ENCODE measurements at regions not wholly inside any gene's neighbourhood (a gene's known extent, or its start where the extent isn't known, plus 50 kb on each side); places are given as distances from the start of the nearest gene placed in this dataset.

DNA sequence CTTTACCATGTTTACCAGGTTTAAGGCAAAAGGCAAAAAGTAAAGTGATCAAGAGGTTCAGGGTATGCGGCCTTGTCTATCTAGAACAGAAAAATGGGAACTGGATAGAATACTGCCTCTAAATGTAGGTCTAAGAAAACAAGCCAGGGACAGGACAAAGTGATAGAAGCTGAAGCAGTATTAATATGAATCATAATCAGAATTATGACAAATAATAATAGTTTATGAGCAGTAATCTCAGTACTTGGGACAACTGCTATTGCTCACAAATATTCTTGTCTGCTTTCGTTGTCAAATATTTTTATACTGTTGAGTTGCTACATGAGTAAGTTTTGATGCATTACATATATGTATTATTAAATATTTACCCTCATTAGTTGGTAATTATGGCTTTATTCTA lies 356.9 kb upstream of the RBMS3 start:
- TF ChIP-seq, protein P1, sequence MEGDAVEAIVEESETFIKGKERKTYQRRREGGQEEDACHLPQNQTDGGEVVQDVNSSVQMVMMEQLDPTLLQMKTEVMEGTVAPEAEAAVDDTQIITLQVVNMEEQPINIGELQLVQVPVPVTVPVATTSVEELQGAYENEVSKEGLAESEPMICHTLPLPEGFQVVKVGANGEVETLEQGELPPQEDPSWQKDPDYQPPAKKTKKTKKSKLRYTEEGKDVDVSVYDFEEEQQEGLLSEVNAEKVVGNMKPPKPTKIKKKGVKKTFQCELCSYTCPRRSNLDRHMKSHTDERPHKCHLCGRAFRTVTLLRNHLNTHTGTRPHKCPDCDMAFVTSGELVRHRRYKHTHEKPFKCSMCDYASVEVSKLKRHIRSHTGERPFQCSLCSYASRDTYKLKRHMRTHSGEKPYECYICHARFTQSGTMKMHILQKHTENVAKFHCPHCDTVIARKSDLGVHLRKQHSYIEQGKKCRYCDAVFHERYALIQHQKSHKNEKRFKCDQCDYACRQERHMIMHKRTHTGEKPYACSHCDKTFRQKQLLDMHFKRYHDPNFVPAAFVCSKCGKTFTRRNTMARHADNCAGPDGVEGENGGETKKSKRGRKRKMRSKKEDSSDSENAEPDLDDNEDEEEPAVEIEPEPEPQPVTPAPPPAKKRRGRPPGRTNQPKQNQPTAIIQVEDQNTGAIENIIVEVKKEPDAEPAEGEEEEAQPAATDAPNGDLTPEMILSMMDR (IDR thresholded peaks at IDR 0.05; ENCODE audit: low read length) = no peak
- TF ChIP-seq EZH2 (IDR thresholded peaks at IDR 0.05; ENCODE audit: borderline replicate concordance, low read length) = no peak
